ENCODE measurements at regions not wholly inside any gene's neighbourhood (a gene's known extent, or its start where the extent isn't known, plus 50 kb on each side); places are given as distances from the start of the nearest gene placed in this dataset.

DNA sequence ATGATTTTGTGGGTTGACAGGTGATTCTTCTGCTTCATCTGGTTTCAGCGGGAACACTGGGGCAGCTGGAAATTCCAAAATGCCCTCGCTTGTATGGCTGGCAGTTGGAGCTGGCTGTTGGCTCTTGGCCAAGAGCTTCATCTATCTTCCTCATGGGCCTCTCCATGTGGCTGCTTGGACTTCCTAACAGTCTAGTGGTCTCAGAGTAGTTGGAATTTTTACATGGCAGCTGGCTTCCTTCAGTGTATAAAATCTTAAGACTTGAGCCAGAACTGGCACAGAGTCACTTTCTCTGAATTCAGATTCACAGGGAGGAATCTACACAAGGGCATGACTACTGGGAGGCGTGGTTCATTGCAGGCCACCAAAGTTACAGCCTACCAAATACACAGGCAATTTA, 204.9 kb upstream of the RMST start (continued):
- TF ChIP-seq AHDC1 (CRISPR knock-in tag; IDR thresholded peaks at IDR 0.05; ENCODE audit: borderline replicate concordance) (no peak), HNRNPLL (IDR thresholded peaks at IDR 0.05; ENCODE audit: low read depth, low read length, poor library complexity, severe bottlenecking) (no peak), ZNF251 (CRISPR knock-in tag; IDR thresholded peaks at IDR 0.05) (no peak)

- no peak overlapping the region for H2AFZ ChIP-seq (ENCODE audit: low read length)
- no peaks in the 10 kb centered on the region for H3K36me3 ChIP-seq (replicated peaks in 1 of 2; ENCODE audit: control insufficient read depth in 1 of 2, insufficient read depth in 2 of 2, low read length in 2 of 2)
- FAIRE-seq = no peak
- no peak overlapping the region for H3K27ac ChIP-seq (ENCODE audit: extremely low read length, insufficient read depth, low read length)
- H3K79me2 ChIP-seq (ENCODE audit: insufficient read depth, low read length) = no peaks in the 10 kb centered on the region
- ChIA-PET CTCF (ENCODE audit: low intra/inter-chr PET ratio, low total read pairs) (no interaction called here), POLR2A (no interaction called here)
- BruUV-seq (replicated peaks) = no TSS peak
- H3K4me1 ChIP-seq (ENCODE audit: insufficient read depth, low read length) = no peaks in the 10 kb centered on the region
- intact Hi-C loops (cut with micrococcal nuclease; ENCODE audit: unreplicated experiment) (no loop called here), in situ Hi-C loops (cut with HindIII; ENCODE audit: extremely low pct_ligation_motif_present, low pct_unique_long_range_greater_than_20kb) (no loop called here)
- WGBS (ENCODE audit: low lambda C conversion rate) = 3% methylated on average over 2 of the region's 2 CpGs
- no peak for ATAC-seq
- no peak overlapping the region for H3K4me2 ChIP-seq (ENCODE audit: low read depth, low read length)
- no peaks in the 10 kb centered on the region for H3K27me3 ChIP-seq (ENCODE audit: control insufficient read depth in 1 of 2, insufficient read depth in 2 of 2, low read length in 2 of 2)
- H3K9me3 ChIP-seq (ENCODE audit: low read length) = no peaks in the 10 kb centered on the region
- no peak overlapping the region for H3K4me3 ChIP-seq (replicated peaks in 1 of 3; ENCODE audit: insufficient read depth in 1 of 3, low read depth in 2 of 3, low read length in 3 of 3)
- H3K9ac ChIP-seq (ENCODE audit: insufficient read depth, low read depth, low read length) = no peak overlapping the region
- no peak for DNase-seq (ENCODE audit: low spot score)
- H4K20me1 ChIP-seq (ENCODE audit: insufficient read depth, low read length) = no peaks in the 10 kb centered on the region
- TF ChIP-seq SRF (IDR thresholded peaks at IDR 0.05; ENCODE audit: low read depth, low read length) (no peak), TEF (CRISPR knock-in tag; IDR thresholded peaks at IDR 0.05) (no peak), SPEN (CRISPR knock-in tag; IDR thresholded peaks at IDR 0.05; ENCODE audit: low read depth) (no peak), ZHX2 (IDR thresholded peaks at IDR 0.05; ENCODE audit: low read depth) (no peak), ZHX2 (CRISPR knock-in tag; IDR thresholded peaks at IDR 0.05; ENCODE audit: borderline replicate concordance) (no peak), ZNF713 (CRISPR knock-in tag; IDR thresholded peaks at IDR 0.05) (no peak), FOXC1 (CRISPR knock-in tag; IDR thresholded peaks at IDR 0.05; ENCODE audit: borderline replicate concordance) (no peak), MTF1 (CRISPR knock-in tag; IDR thresholded peaks at IDR 0.05) (no peak), CREM (IDR thresholded peaks at IDR 0.05) (no peak), CREM (CRISPR knock-in tag; IDR thresholded peaks at IDR 0.05) (no peak), IKZF1 (IDR thresholded peaks at IDR 0.05) (no peak)
Observed at GRCh38 chr12:97259098-97259497, 203.5 kb upstream of the RMST start.
